ENCODE measurements at regions not wholly inside any gene's neighbourhood (a gene's known extent, or its start where the extent isn't known, plus 50 kb on each side); places are given as distances from the start of the nearest gene placed in this dataset.
"Not testable (repeated sequence)": the region's sequence is repeated elsewhere in the genome, so short reads cannot be mapped to it uniquely, and the experiment has no call there.

GRCh38 chr2:89823556-89823955 is 1132.1 kb downstream of the RPIA start:
- no peaks in the 10 kb centered on the region for H3K4me1 ChIP-seq (ENCODE audit: control insufficient read depth, insufficient read depth, low read length)
- no peaks in the 10 kb centered on the region for H3K36me3 ChIP-seq (ENCODE audit: control insufficient read depth, insufficient read depth, low read length)
- no peaks in the 10 kb centered on the region for H3K27me3 ChIP-seq (ENCODE audit: control insufficient read depth, insufficient read depth, low read length, poor library complexity, severe bottlenecking)
- no peaks in the 10 kb centered on the region for H3K9me3 Mint-ChIP-seq
- H3K27ac Mint-ChIP-seq = no peak overlapping the region
- 63 to 68% methylated on average over 5 of the region's 5 CpGs for WGBS, 2 experiments (ENCODE audit: insufficient coverage in 1 of 2, insufficient read length in 1 of 2)
- no peak for TF ChIP-seq CTCF (conservative IDR thresholded peaks at IDR 0.05)
- H3K27ac ChIP-seq (ENCODE audit: low read depth, low read length) = no peak overlapping the region
- peaks cover 39% of the 10 kb centered on the region for H3K36me3 Mint-ChIP-seq (ENCODE audit: low read depth)
- H3K4me1 Mint-ChIP-seq = no peaks in the 10 kb centered on the region
- H3K9me3 ChIP-seq (ENCODE audit: control insufficient read depth, low read length) = no peaks in the 10 kb centered on the region
- H3K9ac ChIP-seq (ENCODE audit: extremely low read depth, low read length, poor library complexity, severe bottlenecking) = no peak overlapping the region
- H3K4me3 Mint-ChIP-seq = no peak overlapping the region
- no peak for DNase-seq
- H3K27me3 Mint-ChIP-seq (ENCODE audit: insufficient read depth) = peaks cover 2% of the 10 kb centered on the region
- H3K4me3 ChIP-seq (ENCODE audit: low read length) = no peak overlapping the region

- Mint-ChIP-seq H3K4me1 (no peaks in the 10 kb centered on the region), H3K36me3 (ENCODE audit: low read depth) (peaks cover 29% of the 10 kb centered on the region), H3K4me3 (no peak overlapping the region), H3K9me3 (no peaks in the 10 kb centered on the region), H3K27me3 (ENCODE audit: insufficient read depth) (peaks cover 2% of the 10 kb centered on the region), H3K27ac (no peak overlapping the region)
- Histone ChIP-seq H3K4me3 (ENCODE audit: low read length) (no peak overlapping the region), H3K9ac (ENCODE audit: extremely low read depth, low read length, poor library complexity, severe bottlenecking) (no peak overlapping the region), H3K4me1 (ENCODE audit: control insufficient read depth, insufficient read depth, low read length) (no peaks in the 10 kb centered on the region), H3K27me3 (ENCODE audit: control insufficient read depth, insufficient read depth, low read length, poor library complexity, severe bottlenecking) (no peaks in the 10 kb centered on the region), H3K9me3 (ENCODE audit: control insufficient read depth, low read length) (no peaks in the 10 kb centered on the region), H3K27ac (ENCODE audit: low read depth, low read length) (no peak overlapping the region), H3K36me3 (ENCODE audit: control insufficient read depth, insufficient read depth, low read length) (no peaks in the 10 kb centered on the region)
- no peak for DNase-seq
- no peak for TF ChIP-seq CTCF (conservative IDR thresholded peaks at IDR 0.05)
- WGBS, 2 experiments (ENCODE audit: insufficient coverage in 1 of 2, insufficient read length in 1 of 2) = 69 to 78% methylated on average over 8 of the region's 8 CpGs
Observed at GRCh38 chr2:89825034-89825433, 1133.6 kb downstream of the RPIA start.

GRCh38 chr2:89826741-89827140 is 1135.3 kb downstream of the RPIA start:
- H3K27me3 ChIP-seq (ENCODE audit: control insufficient read depth, insufficient read depth, low read length, poor library complexity, severe bottlenecking); H3K9me3 ChIP-seq (ENCODE audit: control insufficient read depth, low read length); H3K4me3 Mint-ChIP-seq; H3K27ac Mint-ChIP-seq; H3K9ac ChIP-seq (ENCODE audit: extremely low read depth, low read length, poor library complexity, severe bottlenecking); H3K4me3 ChIP-seq (ENCODE audit: low read length); DNase-seq; H3K27ac ChIP-seq (ENCODE audit: low read depth, low read length); H3K4me1 ChIP-seq (ENCODE audit: control insufficient read depth, insufficient read depth, low read length); H3K4me1 Mint-ChIP-seq; H3K27me3 Mint-ChIP-seq (ENCODE audit: insufficient read depth); H3K36me3 ChIP-seq (ENCODE audit: control insufficient read depth, insufficient read depth, low read length); H3K9me3 Mint-ChIP-seq: not testable (repeated sequence)
- peaks cover 26% of the 10 kb centered on the region for H3K36me3 Mint-ChIP-seq (ENCODE audit: low read depth)
- 73 to 81% methylated on average over 9 of the region's 9 CpGs for WGBS, 2 experiments (ENCODE audit: insufficient coverage in 1 of 2, insufficient read length in 1 of 2)

- not testable (repeated sequence) for H3K4me3 Mint-ChIP-seq; H3K4me1 Mint-ChIP-seq; H3K27me3 ChIP-seq (ENCODE audit: control insufficient read depth, insufficient read depth, low read length, poor library complexity, severe bottlenecking); H3K27ac Mint-ChIP-seq; H3K36me3 ChIP-seq (ENCODE audit: control insufficient read depth, insufficient read depth, low read length); DNase-seq; H3K9ac ChIP-seq (ENCODE audit: extremely low read depth, low read length, poor library complexity, severe bottlenecking); H3K4me1 ChIP-seq (ENCODE audit: control insufficient read depth, insufficient read depth, low read length); H3K9me3 Mint-ChIP-seq; H3K4me3 ChIP-seq (ENCODE audit: low read length); H3K27me3 Mint-ChIP-seq (ENCODE audit: insufficient read depth); H3K9me3 ChIP-seq (ENCODE audit: control insufficient read depth, low read length); H3K27ac ChIP-seq (ENCODE audit: low read depth, low read length)
- 61 to 73% methylated on average over 2 of the region's 2 CpGs for WGBS, 2 experiments (ENCODE audit: insufficient coverage in 1 of 2, insufficient read length in 1 of 2)
- peaks cover 19% of the 10 kb centered on the region for H3K36me3 Mint-ChIP-seq (ENCODE audit: low read depth)
Observed at GRCh38 chr2:89827829-89828228, 1136.4 kb downstream of the RPIA start.

GRCh38 chr2:89828416-89828815 is 1136.9 kb downstream of the RPIA start:
- not testable (repeated sequence) for H3K9ac ChIP-seq (ENCODE audit: extremely low read depth, low read length, poor library complexity, severe bottlenecking); H3K27me3 Mint-ChIP-seq (ENCODE audit: insufficient read depth); H3K27ac ChIP-seq (ENCODE audit: low read depth, low read length); H3K27me3 ChIP-seq (ENCODE audit: control insufficient read depth, insufficient read depth, low read length, poor library complexity, severe bottlenecking); H3K9me3 ChIP-seq (ENCODE audit: control insufficient read depth, low read length); H3K4me3 ChIP-seq (ENCODE audit: low read length); H3K36me3 ChIP-seq (ENCODE audit: control insufficient read depth, insufficient read depth, low read length); DNase-seq; H3K4me1 Mint-ChIP-seq; H3K9me3 Mint-ChIP-seq; H3K27ac Mint-ChIP-seq; H3K4me1 ChIP-seq (ENCODE audit: control insufficient read depth, insufficient read depth, low read length); H3K4me3 Mint-ChIP-seq
- WGBS, 2 experiments (ENCODE audit: insufficient coverage in 1 of 2, insufficient read length in 1 of 2) = 64 to 76% methylated on average over 4 of the region's 4 CpGs
- peaks cover 21% of the 10 kb centered on the region for H3K36me3 Mint-ChIP-seq (ENCODE audit: low read depth)

- H3K4me1 ChIP-seq (ENCODE audit: control insufficient read depth, insufficient read depth, low read length); H3K9me3 ChIP-seq (ENCODE audit: control insufficient read depth, low read length); H3K27ac ChIP-seq (ENCODE audit: low read depth, low read length); H3K4me1 Mint-ChIP-seq; H3K27me3 ChIP-seq (ENCODE audit: control insufficient read depth, insufficient read depth, low read length, poor library complexity, severe bottlenecking); DNase-seq; H3K27ac Mint-ChIP-seq; H3K4me3 ChIP-seq (ENCODE audit: low read length); H3K4me3 Mint-ChIP-seq; H3K27me3 Mint-ChIP-seq (ENCODE audit: insufficient read depth); H3K9me3 Mint-ChIP-seq; H3K36me3 ChIP-seq (ENCODE audit: control insufficient read depth, insufficient read depth, low read length); H3K9ac ChIP-seq (ENCODE audit: extremely low read depth, low read length, poor library complexity, severe bottlenecking): not testable (repeated sequence)
- H3K36me3 Mint-ChIP-seq (ENCODE audit: low read depth) = peaks cover 21% of the 10 kb centered on the region
- WGBS, 2 experiments (ENCODE audit: insufficient coverage in 1 of 2, insufficient read length in 1 of 2) = 64 to 73% methylated on average over 8 of the region's 8 CpGs
Observed at GRCh38 chr2:89828961-89829631, 1137.6 kb downstream of the RPIA start.
